ENCODE measurements at regions not wholly inside any gene's neighbourhood (a gene's known extent, or its start where the extent isn't known, plus 50 kb on each side); places are given as distances from the start of the nearest gene placed in this dataset.

- no peak overlapping the region for H3K27ac Mint-ChIP-seq
- peaks cover 0 to 1% (median 0%) of the 10 kb centered on the region in 3 donors for H3K27me3 Mint-ChIP-seq (ENCODE audit: low read depth in 3 of 3)
- no peaks in the 10 kb centered on the region for H3K9me3 ChIP-seq (replicated peaks in 1 of 2; ENCODE audit: control insufficient read depth in 1 of 2, insufficient read depth in 1 of 2, low read length in 2 of 2)
- no peaks in the 10 kb centered on the region for H3K27me3 ChIP-seq (ENCODE audit: control insufficient read depth in 2 of 2, insufficient read depth in 2 of 2, low read length in 2 of 2)
- H3K79me2 ChIP-seq (ENCODE audit: insufficient read depth, low read length) = no peaks in the 10 kb centered on the region
- no peak overlapping the region for H3K9ac ChIP-seq (ENCODE audit: insufficient read depth, low read length, poor library complexity, severe bottlenecking)
- no peaks in the 10 kb centered on the region for H3K36me3 ChIP-seq (replicated peaks in 1 of 2; ENCODE audit: control insufficient read depth in 1 of 2, insufficient read depth in 2 of 2, low read length in 2 of 2)
- H4K20me1 ChIP-seq (ENCODE audit: insufficient read depth, low read length) = no peaks in the 10 kb centered on the region
- H3K27ac ChIP-seq (ENCODE audit: low read depth in 1 of 2, low read length in 2 of 2) = no peak overlapping the region
- no peaks in the 10 kb centered on the region for H3K36me3 Mint-ChIP-seq
- no peak overlapping the region for H3K4me3 ChIP-seq (replicated peaks in 1 of 3; ENCODE audit: low read depth in 2 of 3, low read length in 3 of 3)
- peaks cover 0 to 13% (median 2%) of the 10 kb centered on the region in 7 donors for H3K9me3 Mint-ChIP-seq
- 93% methylated on average over 4 of the region's 6 CpGs for WGBS (ENCODE audit: insufficient coverage)
- no peak for TF ChIP-seq CTCF (IDR thresholded peaks at IDR 0.05)
- DNase-seq = no peak
- intact Hi-C loops (cut with micrococcal nuclease) = no loop called here
- H3K4me1 Mint-ChIP-seq = no peaks in the 10 kb centered on the region
- H3K4me1 ChIP-seq (ENCODE audit: control insufficient read depth in 1 of 2, insufficient read depth in 2 of 2, low read length in 2 of 2) = no peaks in the 10 kb centered on the region
- H3K4me2 ChIP-seq (replicated peaks; ENCODE audit: extremely low read depth, low read length, poor library complexity, severe bottlenecking) = no peak overlapping the region
- H3K4me3 Mint-ChIP-seq = no peak overlapping the region
- H2AFZ ChIP-seq (ENCODE audit: insufficient read depth, low read depth, low read length, poor library complexity, severe bottlenecking) = no peak overlapping the region
Measured at GRCh38 chr4:18666322-18666721, 644.8 kb upstream of the LCORL start.

GRCh38 chr4:18664171-18664570 lies 642.6 kb upstream of the LCORL start:
- H3K36me3 Mint-ChIP-seq = no peaks in the 10 kb centered on the region
- H2AFZ ChIP-seq (ENCODE audit: insufficient read depth, low read depth, low read length, poor library complexity, severe bottlenecking) = no peak overlapping the region
- H3K9me3 Mint-ChIP-seq = peaks cover 0 to 9% (median 2%) of the 10 kb centered on the region in 7 donors
- no peak overlapping the region for H3K27ac Mint-ChIP-seq
- no peak for DNase-seq
- H3K79me2 ChIP-seq (ENCODE audit: insufficient read depth, low read length) = no peaks in the 10 kb centered on the region
- TF ChIP-seq CTCF (IDR thresholded peaks at IDR 0.05) = no peak
- H3K27me3 ChIP-seq (ENCODE audit: control insufficient read depth in 2 of 2, insufficient read depth in 2 of 2, low read length in 2 of 2) = no peaks in the 10 kb centered on the region
- no peaks in the 10 kb centered on the region for H3K36me3 ChIP-seq (replicated peaks in 1 of 2; ENCODE audit: control insufficient read depth in 1 of 2, insufficient read depth in 2 of 2, low read length in 2 of 2)
- no peaks in the 10 kb centered on the region for H3K4me1 Mint-ChIP-seq
- H3K4me3 ChIP-seq (replicated peaks in 1 of 3; ENCODE audit: low read depth in 2 of 3, low read length in 3 of 3) = no peak overlapping the region
- no peak overlapping the region for H3K4me3 Mint-ChIP-seq
- no peaks in the 10 kb centered on the region for H3K27me3 Mint-ChIP-seq (ENCODE audit: low read depth in 3 of 3)
- no peaks in the 10 kb centered on the region for H3K9me3 ChIP-seq (replicated peaks in 1 of 2; ENCODE audit: control insufficient read depth in 1 of 2, insufficient read depth in 1 of 2, low read length in 2 of 2)
- no peaks in the 10 kb centered on the region for H4K20me1 ChIP-seq (ENCODE audit: insufficient read depth, low read length)
- intact Hi-C loops (cut with micrococcal nuclease) = no loop called here
- H3K4me2 ChIP-seq (replicated peaks; ENCODE audit: extremely low read depth, low read length, poor library complexity, severe bottlenecking) = no peak overlapping the region
- no peak overlapping the region for H3K27ac ChIP-seq (ENCODE audit: low read depth in 1 of 2, low read length in 2 of 2)
- H3K4me1 ChIP-seq (ENCODE audit: control insufficient read depth in 1 of 2, insufficient read depth in 2 of 2, low read length in 2 of 2) = no peaks in the 10 kb centered on the region
- H3K9ac ChIP-seq (ENCODE audit: insufficient read depth, low read length, poor library complexity, severe bottlenecking) = no peak overlapping the region
- 94% methylated on average over 4 of the region's 9 CpGs for WGBS (ENCODE audit: insufficient coverage)
